H1 (cell line): ENCODE measurements at regions not wholly inside any gene's neighbourhood (a gene's known extent, or its start where the extent isn't known, plus 50 kb on each side); places are given as distances from the start of the nearest gene placed in this dataset.
A peak's percentile ranks its signal among the peaks of the same experiment; 100 is the strongest.

Experiments used
- CTCF ChIA-PET: fragments of 300-600 bp; sonication (Branson Sonifier 250); formaldehyde crosslinking; loops from one replicate; lab custom pipeline; 2021; ENCODE audit not compliant: partially characterized antibody; lab: Charles Lee
- POLR2A ChIA-PET: fragments of 300-600 bp; sonication (Branson Sonifier 250); formaldehyde crosslinking; loops from one replicate; lab custom pipeline; 2021; ENCODE audit warnings: inconsistent platforms; ENCODE audit not compliant: partially characterized antibody; lab: Charles Lee
- DNase-seq, 2 experiments: peaks; one replicate each; pipeline versions ENCODE4 v3.0.0 to v3.0.0-alpha.2; 2010 to 2022; ENCODE audit warnings: low spot score in 2 of 2, low read depth in 1 of 2, mixed read lengths in 1 of 2
- FAIRE-seq: peaks from 2 replicates; lab custom pipeline; 2011; peaks lifted over from hg19 to GRCh38; lab: Jason Lieb, UNC
- H2AFZ ChIP-seq: 2 replicates; pipeline ENCODE4 v1.8.1; 2012; ENCODE audit warnings: low read length, inconsistent platforms
- H2AK5ac ChIP-seq: 2 replicates; pipeline ENCODE4 v1.6.1; 2013; ENCODE audit warnings: low read depth, low read length
- H2BK120ac ChIP-seq: replicated peaks from 2 replicates; pipeline ENCODE3; 2013; ENCODE audit warnings: low read depth, low read length, inconsistent platforms
- H2BK12ac ChIP-seq: 2 replicates; pipeline ENCODE4 v1.6.1; 2013; ENCODE audit warnings: low read depth, low read length
- H2BK15ac ChIP-seq: 2 replicates; pipeline ENCODE4 v1.6.1; 2013; ENCODE audit warnings: low read length
- H2BK20ac ChIP-seq: 2 replicates; pipeline ENCODE4 v1.6.1; 2013; ENCODE audit warnings: low read length
- H2BK5ac ChIP-seq: 2 replicates; pipeline ENCODE4 v1.6.1; 2013; ENCODE audit warnings: low read depth, low read length
- H3K14ac ChIP-seq: 2 replicates; pipeline ENCODE4 v1.6.1; 2013; ENCODE audit warnings: inconsistent platforms; ENCODE audit not compliant: insufficient read length
- H3K18ac ChIP-seq: 2 replicates; pipeline ENCODE4 v1.6.1; 2013; ENCODE audit warnings: low read length; ENCODE audit errors: extremely low read depth
- H3K23ac ChIP-seq: 2 replicates; pipeline ENCODE4 v1.6.1; 2013; ENCODE audit warnings: inconsistent platforms; ENCODE audit not compliant: insufficient read length
- H3K23me2 ChIP-seq: 2 replicates; pipeline ENCODE4 v1.6.1; 2013; ENCODE audit warnings: low read depth, low read length
- H3K27ac ChIP-seq: 2 replicates; pipeline ENCODE4 v1.6.1; 2011; ENCODE audit warnings: low read depth, low read length, inconsistent platforms
- H3K27me3 ChIP-seq, 4 experiments: replicated peaks in 1 of 4; 1 replicate in 1 of 4; 2 replicates in 3 of 4; pipeline versions ENCODE4 v1.6.1 to v1.8.1; 2011 to 2013; ENCODE audit warnings: low read length in 3 of 4, mild to moderate bottlenecking in 3 of 4, inconsistent platforms in 2 of 4, mixed read lengths in 2 of 4, moderate library complexity in 1 of 4; ENCODE audit not compliant: control insufficient read depth in 3 of 4, insufficient read depth in 3 of 4; ENCODE audit errors: extremely low read depth in 1 of 4
- H3K36me3 ChIP-seq, 4 experiments: 2 replicates each; pipeline versions ENCODE4 v1.6.1 to v1.8.1; 2011 to 2013; ENCODE audit warnings: mild to moderate bottlenecking in 4 of 4, low read length in 3 of 4, moderate library complexity in 2 of 4, control low read depth in 1 of 4, inconsistent platforms in 1 of 4; ENCODE audit not compliant: insufficient read depth in 4 of 4, control insufficient read depth in 2 of 4
- H3K4ac ChIP-seq: replicated peaks from 2 replicates; pipeline ENCODE3; 2013; ENCODE audit warnings: low read length, low read depth, mixed read lengths, inconsistent platforms; ENCODE audit not compliant: insufficient read length
- H3K4me1 ChIP-seq, 4 experiments: replicated peaks in 1 of 4; 1 replicate in 1 of 4; 2 replicates in 3 of 4; pipeline versions ENCODE4 v1.6.1 to v1.8.1; 2011 to 2013; ENCODE audit warnings: low read length in 3 of 4, inconsistent platforms in 2 of 4, mixed read lengths in 1 of 4; ENCODE audit not compliant: insufficient read depth in 4 of 4, control insufficient read depth in 3 of 4
- H3K4me2 ChIP-seq, 2 experiments: 2 replicates each; pipeline versions ENCODE4 v1.6.1 to v1.8.1; 2011 to 2013; ENCODE audit warnings: low read depth in 2 of 2, low read length in 2 of 2, control low read depth in 1 of 2, inconsistent platforms in 1 of 2, mild to moderate bottlenecking in 1 of 2; ENCODE audit not compliant: insufficient read depth in 1 of 2
- H3K4me3 ChIP-seq, 4 experiments: fragments of 200-600, 300-600 bp in 1 of 4; sonication (generic), shearing (Covaris generic), sonication (Bioruptor Twin) in 1 of 4; 2 replicates each; pipeline versions ENCODE4 v1.5.1 to v1.8.1; 2011 to 2016; ENCODE audit warnings: low read length in 4 of 4, low read depth in 3 of 4, control low read depth in 2 of 4, inconsistent platforms in 2 of 4, mild to moderate bottlenecking in 2 of 4, mixed read lengths in 1 of 4, moderate library complexity in 1 of 4; ENCODE audit not compliant: insufficient read depth in 2 of 4; ENCODE audit errors: extremely low read depth in 1 of 4
- H3K56ac ChIP-seq: replicated peaks from 2 replicates; pipeline ENCODE3; 2013; ENCODE audit warnings: low read depth, mild to moderate bottlenecking, mixed read lengths, low read length, inconsistent platforms; ENCODE audit not compliant: insufficient read length
- H3K79me1 ChIP-seq: 2 replicates; pipeline ENCODE4 v1.6.1; 2013; ENCODE audit warnings: low read depth, low read length, control low read depth
- H3K79me2 ChIP-seq, 2 experiments: 2 replicates each; pipeline versions ENCODE4 v1.6.1 to v1.8.1; 2012 to 2013; ENCODE audit warnings: low read length in 2 of 2, mild to moderate bottlenecking in 2 of 2, inconsistent platforms in 1 of 2; ENCODE audit not compliant: insufficient read depth in 2 of 2, control insufficient read depth in 1 of 2
- H3K9ac ChIP-seq, 4 experiments: replicated peaks in 1 of 4; 1 replicate in 1 of 4; 2 replicates in 3 of 4; pipeline versions ENCODE4 v1.6.1 to v1.8.1; 2011 to 2013; ENCODE audit warnings: low read depth in 3 of 4, low read length in 3 of 4, control low read depth in 2 of 4, mild to moderate bottlenecking in 2 of 4, moderate library complexity in 2 of 4, inconsistent platforms in 1 of 4; ENCODE audit errors: extremely low read depth in 1 of 4
- H3K9me3 ChIP-seq, 2 experiments: 2 replicates each; pipeline versions ENCODE4 v1.6.1 to v1.8.1; 2012 to 2013; ENCODE audit warnings: mild to moderate bottlenecking in 2 of 2, moderate library complexity in 2 of 2, control low read depth in 1 of 2, inconsistent platforms in 1 of 2, low read depth in 1 of 2, low read length in 1 of 2, mixed read lengths in 1 of 2; ENCODE audit not compliant: insufficient read depth in 2 of 2
- H4K20me1 ChIP-seq, 2 experiments: replicated peaks in 1 of 2; 2 replicates each; pipeline versions ENCODE3 to v1.8.1; 2011 to 2013; ENCODE audit warnings: inconsistent platforms in 2 of 2, low read length in 2 of 2, mild to moderate bottlenecking in 1 of 2; ENCODE audit not compliant: insufficient read depth in 2 of 2, control insufficient read depth in 1 of 2
- H4K5ac ChIP-seq: 2 replicates; pipeline ENCODE4 v1.6.1; 2013; ENCODE audit warnings: low read length, low read depth, mixed read lengths, inconsistent platforms; ENCODE audit not compliant: insufficient read length
- H4K8ac ChIP-seq: 2 replicates; pipeline ENCODE4 v1.8.0; 2013; ENCODE audit warnings: mild to moderate bottlenecking, moderate library complexity, low read length, inconsistent platforms; ENCODE audit not compliant: insufficient read depth; ENCODE audit errors: extremely low read depth
- H4K91ac ChIP-seq: replicated peaks from 2 replicates; pipeline ENCODE3; 2013; ENCODE audit warnings: low read length, mixed read lengths, inconsistent platforms; ENCODE audit not compliant: insufficient read length
- CHD1 ChIP-seq: IDR thresholded peaks from 2 replicates; pipeline ENCODE4 v1.6.1; 2012; ENCODE audit warnings: low read depth, low read length, improper control_type of control experiment
- GTF2F1 ChIP-seq: IDR thresholded peaks from 2 replicates; pipeline ENCODE4 v1.6.1; 2012; ENCODE audit warnings: low read depth, low read length, improper control_type of control experiment, borderline replicate concordance
- JUND ChIP-seq: IDR thresholded peaks from 2 replicates; pipeline ENCODE4 v1.6.1; 2011; ENCODE audit warnings: mild to moderate bottlenecking, improper control_type of control experiment, low read length
- KDM4A ChIP-seq: IDR thresholded peaks from one replicate; pipeline ENCODE4 v1.7.1; 2012; ENCODE audit warnings: low read depth, mild to moderate bottlenecking, moderate library complexity, low read length, inconsistent platforms; ENCODE audit not compliant: severe bottlenecking
- NRF1 ChIP-seq: IDR thresholded peaks from 2 replicates; pipeline ENCODE4 v1.6.1; 2011; ENCODE audit warnings: mild to moderate bottlenecking, low read depth, low read length, improper control_type of control experiment
- POU5F1 ChIP-seq: IDR thresholded peaks from 2 replicates; pipeline ENCODE4 v1.6.1; 2011; ENCODE audit warnings: low read depth, mild to moderate bottlenecking, low read length, moderate library complexity
- SUZ12 ChIP-seq: fragments of 200-600 bp; sonication (generic); IDR thresholded peaks from 2 replicates; pipeline ENCODE4 v1.6.1; 2012; ENCODE audit warnings: mild to moderate bottlenecking, inconsistent platforms, low read length, moderate library complexity, mixed read lengths
- TCF12 ChIP-seq: IDR thresholded peaks from 2 replicates; pipeline ENCODE4 v1.6.1; 2011; ENCODE audit warnings: low read depth, mild to moderate bottlenecking, low read length
- YY1 ChIP-seq: IDR thresholded peaks from 2 replicates; pipeline ENCODE4 v1.6.1; 2011; ENCODE audit warnings: low read depth, mild to moderate bottlenecking, low read length
- WGBS, 2 experiments: shearing (Covaris generic) in 1 of 2; methylation state at CpG; one replicate each; pipeline versions ENCODE4 v1.1.6 to v1.1.7; 2013 to 2015; ENCODE audit warnings: low lambda C conversion rate in 2 of 2, mixed read lengths in 2 of 2, inconsistent platforms in 1 of 2, low coverage in 1 of 2, missing lambda C conversion rate in 1 of 2; ENCODE audit not compliant: insufficient replicate concordance in 2 of 2, insufficient coverage in 1 of 2, insufficient read length in 1 of 2; ENCODE audit errors: extremely low coverage in 1 of 2, missing lambda C conversion rate in 1 of 2; 5-methylcytosine and 5-hydroxymethylcytosine counted together
- TF ChIP-seq, protein P1 (sequence below), 3 experiments: IDR thresholded peaks; 1 replicate in 2 of 3; 2 replicates in 1 of 3; pipeline versions ENCODE4 v1.5.1 to v1.6.1; 2011; ENCODE audit warnings: low read length in 3 of 3, mild to moderate bottlenecking in 3 of 3, inconsistent platforms in 2 of 3, low read depth in 1 of 3, moderate library complexity in 1 of 3; ENCODE audit not compliant: insufficient read depth in 1 of 3; ENCODE audit errors: control extremely low read depth in 1 of 3

DNA sequence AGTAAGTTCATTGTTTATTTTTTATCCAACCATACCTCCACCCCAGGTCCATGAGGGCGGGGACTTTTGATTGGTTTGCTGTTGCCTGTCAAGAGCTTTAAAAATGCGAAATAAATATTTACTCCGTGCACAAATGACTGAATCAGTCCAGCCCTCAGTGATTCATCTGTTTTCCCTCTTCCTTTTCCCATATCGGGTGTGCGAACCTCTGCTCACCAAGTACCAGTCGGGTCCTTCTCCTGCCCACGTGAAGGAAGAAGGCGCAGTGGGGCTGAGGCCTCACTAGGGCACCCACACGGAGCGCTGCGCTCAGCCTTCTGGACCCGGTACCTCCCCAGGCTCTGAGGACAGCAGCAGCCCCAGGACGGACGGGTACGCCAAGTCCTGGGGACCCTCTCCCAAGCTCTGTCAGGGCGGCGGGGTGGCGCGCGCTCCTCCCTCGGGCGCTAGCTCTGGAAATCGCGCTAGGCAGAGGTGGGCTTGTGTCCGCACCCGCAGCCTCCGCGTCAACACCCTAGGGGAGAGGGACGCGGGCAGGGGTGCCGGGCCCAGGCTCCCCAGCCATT, 70.5 kb upstream of the EPHB3 start:
- Histone ChIP-seq H2BK20ac (no peak overlapping the region), H3K4ac (no peak overlapping the region), H3K9me3 (no peaks in the 10 kb centered on the region), H3K4me3 (peak overlapping the region; percentile 9 to 61 (median 40); a peak in 7 of 8 replicates), H3K23ac (no peak overlapping the region), H3K9ac (no peak overlapping the region), H3K56ac (no peak overlapping the region), H3K79me2 (no peaks in the 10 kb centered on the region), H2BK120ac (no peak overlapping the region), H3K18ac (no peak overlapping the region; the same call in 1 of the 2 replicates), H2BK12ac (no peak overlapping the region), H3K79me1 (no peaks in the 10 kb centered on the region), H3K27ac (no peak overlapping the region), H4K20me1 (no peaks in the 10 kb centered on the region), H4K91ac (no peak overlapping the region), H3K23me2 (peaks cover 3% of the 10 kb centered on the region; the same call in 1 of the 2 replicates), H4K8ac (no peak overlapping the region; the same call in 1 of the 2 replicates), H3K27me3 (peaks cover 2 to 41% (median 35%) of the 10 kb centered on the region in 4 experiments; a peak in 6 of 7 replicates), H3K4me2 (peak overlapping the region; percentile 78 to 89), H2AK5ac (no peak overlapping the region), H3K14ac (no peak overlapping the region), H2BK5ac (no peak overlapping the region), H3K4me1 (peaks cover 0 to 5% (median under 1%) of the 10 kb centered on the region in 4 experiments; a peak in 3 of 7 replicates), H3K36me3 (no peaks in the 10 kb centered on the region), H2AFZ (no peak overlapping the region), H4K5ac (no peak overlapping the region), H2BK15ac (no peak overlapping the region)
- 17% methylated on average over 30 of the region's 31 CpGs; no CpG with 5 or more reads in 1 of the 2 experiments for WGBS, 2 experiments
- CTCF ChIA-PET = interaction anchor here (0.7 to 4.0 kb wide), 14 partner anchors 9 to 287 kb away, joined by 3 to 19 read pairs (median 3); no protein-coding TSS in a partner anchor
- no peak for FAIRE-seq
- TF ChIP-seq, protein P1, sequence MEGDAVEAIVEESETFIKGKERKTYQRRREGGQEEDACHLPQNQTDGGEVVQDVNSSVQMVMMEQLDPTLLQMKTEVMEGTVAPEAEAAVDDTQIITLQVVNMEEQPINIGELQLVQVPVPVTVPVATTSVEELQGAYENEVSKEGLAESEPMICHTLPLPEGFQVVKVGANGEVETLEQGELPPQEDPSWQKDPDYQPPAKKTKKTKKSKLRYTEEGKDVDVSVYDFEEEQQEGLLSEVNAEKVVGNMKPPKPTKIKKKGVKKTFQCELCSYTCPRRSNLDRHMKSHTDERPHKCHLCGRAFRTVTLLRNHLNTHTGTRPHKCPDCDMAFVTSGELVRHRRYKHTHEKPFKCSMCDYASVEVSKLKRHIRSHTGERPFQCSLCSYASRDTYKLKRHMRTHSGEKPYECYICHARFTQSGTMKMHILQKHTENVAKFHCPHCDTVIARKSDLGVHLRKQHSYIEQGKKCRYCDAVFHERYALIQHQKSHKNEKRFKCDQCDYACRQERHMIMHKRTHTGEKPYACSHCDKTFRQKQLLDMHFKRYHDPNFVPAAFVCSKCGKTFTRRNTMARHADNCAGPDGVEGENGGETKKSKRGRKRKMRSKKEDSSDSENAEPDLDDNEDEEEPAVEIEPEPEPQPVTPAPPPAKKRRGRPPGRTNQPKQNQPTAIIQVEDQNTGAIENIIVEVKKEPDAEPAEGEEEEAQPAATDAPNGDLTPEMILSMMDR (IDR thresholded peaks at IDR 0.05; ENCODE audit: control extremely low read depth in 1 of 3, insufficient read depth in 1 of 3, low read depth in 1 of 3, low read length in 3 of 3) = peak in 2 of 3 experiments; percentile 19 to 21; a peak in 2 of 4 replicates
- TF ChIP-seq KDM4A = peak; percentile 43
- TF ChIP-seq TCF12 = no peak
- TF ChIP-seq POU5F1 = no peak
- no peak for TF ChIP-seq NRF1
- TF ChIP-seq JUND = no peak
- TF ChIP-seq YY1 = no peak
- TF ChIP-seq CHD1 = no peak
- peak; percentile 72 for TF ChIP-seq SUZ12
- TF ChIP-seq GTF2F1 = no peak
- no peak for DNase-seq
- POLR2A ChIA-PET = interaction anchor here (1.4 kb wide), 1 partner anchor 110 kb away, joined by 3 read pairs; no protein-coding TSS in a partner anchor
